Chondrocyte (in vitro differentiated cells): ENCODE measurements at regions not wholly inside any gene's neighbourhood (a gene's known extent, or its start where the extent isn't known, plus 50 kb on each side); places are given as distances from the start of the nearest gene placed in this dataset.

Experiments used
- DNase-seq: peaks from one replicate; pipeline ENCODE4 v3.0.0; 2021; ENCODE audit warnings: mixed read lengths, low spot score
- H3K27ac Mint-ChIP-seq: one replicate; pipeline ENCODE4 v1.8.0; 2021; ENCODE audit warnings: mild to moderate bottlenecking, moderate library complexity, mixed read lengths; ENCODE audit not compliant: unreplicated experiment
- H3K27me3 Mint-ChIP-seq: 2 replicates; pipeline ENCODE4 v1.8.0; 2021; ENCODE audit warnings: low read depth, mixed read lengths
- H3K36me3 Mint-ChIP-seq: 2 replicates; pipeline ENCODE4 v1.8.0; 2021; ENCODE audit warnings: low read depth, mixed read lengths
- H3K4me1 Mint-ChIP-seq: 2 replicates; pipeline ENCODE4 v1.8.0; 2021; ENCODE audit warnings: low read depth, mild to moderate bottlenecking, mixed read lengths
- H3K4me3 Mint-ChIP-seq: one replicate; pipeline ENCODE4 v1.8.0; 2021; ENCODE audit warnings: mild to moderate bottlenecking, moderate library complexity, mixed read lengths; ENCODE audit not compliant: unreplicated experiment
- H3K9me3 Mint-ChIP-seq: 2 replicates; pipeline ENCODE4 v1.8.0; 2021; ENCODE audit warnings: low read depth, mixed read lengths
- TF ChIP-seq, protein P1 (sequence below): fragments of 200-600 bp; sonication (generic); IDR thresholded peaks from 2 replicates; pipeline ENCODE4 v1.5.0; 2021; ENCODE audit warnings: antibody characterized with exemption, mild to moderate bottlenecking, moderate library complexity

DNA sequence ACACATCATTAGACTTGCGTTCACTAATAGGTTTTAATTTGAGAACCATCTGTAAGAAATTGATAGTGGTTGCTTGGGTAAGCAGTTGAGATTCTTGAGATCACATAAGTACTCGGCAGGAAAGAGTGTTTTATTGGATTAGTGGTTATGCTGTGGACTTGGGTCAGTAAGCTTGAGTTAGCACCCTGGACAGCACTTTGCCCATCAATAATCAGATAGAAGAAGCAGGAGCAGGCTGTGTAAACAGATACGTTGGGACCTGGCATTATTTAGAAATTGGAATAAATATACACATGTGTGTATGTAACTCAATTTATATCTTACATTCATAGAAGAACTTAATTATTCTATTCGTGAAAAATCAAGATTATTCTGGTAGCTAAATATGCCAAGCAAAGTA is 357.5 kb upstream of the SMIM31 start:
- Mint-ChIP-seq H3K4me1 (no peaks in the 10 kb centered on the region), H3K9me3 (peaks cover 2% of the 10 kb centered on the region), H3K36me3 (no peaks in the 10 kb centered on the region), H3K4me3 (no peak overlapping the region), H3K27ac (no peak overlapping the region), H3K27me3 (peaks cover 29% of the 10 kb centered on the region)
- TF ChIP-seq, protein P1, sequence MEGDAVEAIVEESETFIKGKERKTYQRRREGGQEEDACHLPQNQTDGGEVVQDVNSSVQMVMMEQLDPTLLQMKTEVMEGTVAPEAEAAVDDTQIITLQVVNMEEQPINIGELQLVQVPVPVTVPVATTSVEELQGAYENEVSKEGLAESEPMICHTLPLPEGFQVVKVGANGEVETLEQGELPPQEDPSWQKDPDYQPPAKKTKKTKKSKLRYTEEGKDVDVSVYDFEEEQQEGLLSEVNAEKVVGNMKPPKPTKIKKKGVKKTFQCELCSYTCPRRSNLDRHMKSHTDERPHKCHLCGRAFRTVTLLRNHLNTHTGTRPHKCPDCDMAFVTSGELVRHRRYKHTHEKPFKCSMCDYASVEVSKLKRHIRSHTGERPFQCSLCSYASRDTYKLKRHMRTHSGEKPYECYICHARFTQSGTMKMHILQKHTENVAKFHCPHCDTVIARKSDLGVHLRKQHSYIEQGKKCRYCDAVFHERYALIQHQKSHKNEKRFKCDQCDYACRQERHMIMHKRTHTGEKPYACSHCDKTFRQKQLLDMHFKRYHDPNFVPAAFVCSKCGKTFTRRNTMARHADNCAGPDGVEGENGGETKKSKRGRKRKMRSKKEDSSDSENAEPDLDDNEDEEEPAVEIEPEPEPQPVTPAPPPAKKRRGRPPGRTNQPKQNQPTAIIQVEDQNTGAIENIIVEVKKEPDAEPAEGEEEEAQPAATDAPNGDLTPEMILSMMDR, result no peak
- no peak for DNase-seq

DNA sequence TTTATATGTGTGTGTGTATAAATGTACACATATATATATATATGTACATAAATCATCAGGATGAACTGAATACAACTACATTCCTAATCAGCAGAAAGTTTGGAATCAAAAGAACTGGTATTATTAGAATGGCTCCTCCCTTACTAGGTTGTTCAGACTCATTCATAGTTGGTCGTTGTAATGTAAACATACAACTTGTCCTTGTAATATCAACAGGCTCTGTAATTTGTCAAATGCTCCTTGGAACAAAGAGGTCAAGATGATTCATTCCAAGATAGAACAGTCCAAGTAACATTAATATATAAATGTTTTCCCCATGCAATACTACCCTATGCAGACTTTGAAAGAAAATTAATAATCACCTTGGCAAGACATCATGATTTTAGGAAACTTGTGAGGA is 351.4 kb upstream of the SMIM31 start:
- TF ChIP-seq, protein P1, result no peak
- Mint-ChIP-seq H3K4me3 (no peak overlapping the region), H3K27ac (no peak overlapping the region), H3K4me1 (peaks cover 5% of the 10 kb centered on the region), H3K36me3 (no peaks in the 10 kb centered on the region), H3K9me3 (no peaks in the 10 kb centered on the region), H3K27me3 (peaks cover 20% of the 10 kb centered on the region)
- no peak for DNase-seq

DNA sequence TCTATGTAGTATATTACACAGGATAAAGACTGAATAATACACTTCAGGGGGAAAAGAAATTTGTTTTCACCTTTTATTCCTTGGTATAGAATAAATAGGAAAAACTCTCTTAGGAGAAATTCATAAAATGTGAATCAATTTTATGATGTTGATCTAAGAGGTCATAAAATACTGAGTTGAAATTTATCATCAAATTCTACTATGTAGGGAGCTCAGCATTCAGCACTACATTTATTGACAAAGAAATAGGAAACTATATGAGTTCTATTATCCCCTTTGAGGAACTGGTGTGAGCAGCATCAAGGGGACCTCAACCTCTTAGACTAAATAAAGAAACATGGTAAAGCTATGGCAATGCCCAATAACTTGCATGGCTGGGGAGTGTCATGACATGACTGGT is 348.2 kb upstream of the SMIM31 start:
- Mint-ChIP-seq H3K9me3 (no peaks in the 10 kb centered on the region), H3K4me1 (peaks cover 5% of the 10 kb centered on the region), H3K27ac (no peak overlapping the region), H3K36me3 (no peaks in the 10 kb centered on the region), H3K27me3 (peaks cover 9% of the 10 kb centered on the region), H3K4me3 (no peak overlapping the region)
- DNase-seq, result no peak
- TF ChIP-seq, protein P1, result no peak

DNA sequence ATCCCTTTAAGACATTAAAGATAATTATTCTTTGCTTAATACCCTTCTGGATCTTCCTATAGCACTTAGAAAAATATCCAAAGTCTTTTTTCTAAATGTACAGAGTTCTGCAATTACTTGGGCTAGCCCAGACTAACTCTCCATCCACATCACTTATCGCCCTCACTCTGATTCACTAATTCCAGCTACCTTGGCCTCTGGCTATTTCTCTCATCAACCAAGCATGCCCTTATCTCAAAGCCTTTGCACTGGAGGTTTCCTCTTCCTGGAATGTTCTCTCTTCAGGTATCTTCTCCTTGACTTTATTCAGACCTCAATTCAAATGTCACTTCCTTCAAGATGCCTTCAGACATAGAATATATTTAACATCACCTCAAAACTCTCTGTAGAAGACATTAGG is 345.1 kb upstream of the SMIM31 start:
- TF ChIP-seq, protein P1, result no peak
- Mint-ChIP-seq H3K9me3 (no peaks in the 10 kb centered on the region), H3K27me3 (peaks cover 3% of the 10 kb centered on the region), H3K4me1 (peaks cover 5% of the 10 kb centered on the region), H3K27ac (no peak overlapping the region), H3K36me3 (no peaks in the 10 kb centered on the region), H3K4me3 (no peak overlapping the region)
- DNase-seq, result no peak

DNA sequence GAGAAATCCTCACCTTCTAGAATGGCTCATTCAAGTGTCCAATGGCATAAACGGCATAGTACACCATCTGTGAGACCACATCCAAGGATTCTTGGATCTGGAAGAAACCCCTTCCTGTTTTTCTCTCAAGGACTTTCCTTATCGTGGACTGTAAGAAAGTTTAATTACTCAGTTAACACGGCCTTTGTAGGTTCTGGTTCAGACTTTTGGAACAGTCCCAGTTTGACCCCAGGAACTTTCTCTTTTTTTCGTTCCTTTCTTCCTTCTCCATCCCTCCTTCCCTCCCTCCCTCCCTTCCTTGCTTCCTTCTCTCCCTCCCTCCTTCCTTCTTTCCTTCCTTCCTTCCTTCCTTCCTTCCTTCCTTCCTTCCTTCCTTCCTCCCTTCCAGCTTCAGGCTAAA is 343.5 kb upstream of the SMIM31 start:
- Mint-ChIP-seq H3K4me1 (peaks cover 5% of the 10 kb centered on the region), H3K27me3 (peaks cover 3% of the 10 kb centered on the region), H3K36me3 (no peaks in the 10 kb centered on the region), H3K4me3 (no peak overlapping the region), H3K9me3 (peaks cover under 1% of the 10 kb centered on the region), H3K27ac (no peak overlapping the region)
- no peak for DNase-seq
- TF ChIP-seq, protein P1, result no peak
